ENCODE measurements at regions not wholly inside any gene's neighbourhood (a gene's known extent, or its start where the extent isn't known, plus 50 kb on each side); places are given as distances from the start of the nearest gene placed in this dataset.

GRCh38 chr19:31725051-31725450, 375.8 kb upstream of the TSHZ3 start:
- Histone ChIP-seq H3K36me3 (ENCODE audit: control insufficient read depth in 2 of 2, insufficient read depth in 2 of 2, low read length in 1 of 2) (no peaks in the 10 kb centered on the region), H3K27ac (ENCODE audit: low read depth in 2 of 2, low read length in 1 of 2) (no peak overlapping the region)
- 55 to 58% methylated on average over 3 of the region's 3 CpGs for WGBS, 2 donors

DNA sequence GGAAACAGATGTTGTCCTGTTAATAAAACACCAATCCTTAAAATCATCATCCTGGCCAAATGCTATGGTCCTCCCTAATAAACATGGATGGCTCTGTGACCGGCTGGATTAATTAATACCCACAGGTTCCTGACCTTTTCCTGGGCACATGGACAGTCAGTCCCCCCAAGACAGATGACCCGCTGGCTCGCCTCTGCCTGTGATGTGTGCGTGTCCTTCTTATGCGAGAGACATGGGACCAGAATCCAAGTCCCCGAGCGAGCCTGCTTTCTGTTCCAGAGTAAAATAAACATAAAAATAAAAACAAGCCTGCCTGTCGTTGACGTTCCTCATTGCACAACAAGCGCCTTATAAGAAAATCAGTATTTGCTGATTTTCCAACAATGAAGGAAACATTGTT, 378.3 kb upstream of the TSHZ3 start:
- no peaks in the 10 kb centered on the region for H3K27me3 ChIP-seq (ENCODE audit: control insufficient read depth in 1 of 2, insufficient read depth in 2 of 2, low read length in 2 of 2)
- H3K9me3 ChIP-seq (ENCODE audit: control insufficient read depth in 2 of 2, insufficient read depth in 1 of 2, low read depth in 1 of 2, low read length in 1 of 2) = peaks cover 2 to 4% of the 10 kb centered on the region in 2 donors
- H3K27ac ChIP-seq (ENCODE audit: low read depth in 2 of 2, low read length in 1 of 2) = no peak overlapping the region
- H3K4me3 ChIP-seq (ENCODE audit: low read depth in 1 of 2, low read length in 2 of 2) = no peak overlapping the region
- no peaks in the 10 kb centered on the region for H3K4me1 ChIP-seq (ENCODE audit: control insufficient read depth in 2 of 2, insufficient read depth in 2 of 2, low read length in 1 of 2)
- H3K36me3 ChIP-seq (ENCODE audit: control insufficient read depth in 2 of 2, insufficient read depth in 2 of 2, low read length in 1 of 2) = no peaks in the 10 kb centered on the region
- 84 to 91% methylated on average over 10 of the region's 10 CpGs for WGBS, 2 donors

More at GRCh38 chr19:31725051-31725450, 375.8 kb upstream of the TSHZ3 start:
- Histone ChIP-seq H3K9me3 (ENCODE audit: control insufficient read depth in 2 of 2, insufficient read depth in 1 of 2, low read depth in 1 of 2, low read length in 1 of 2) (peaks cover 2 to 4% of the 10 kb centered on the region in 2 donors), H3K4me1 (ENCODE audit: control insufficient read depth in 2 of 2, insufficient read depth in 2 of 2, low read length in 1 of 2) (no peaks in the 10 kb centered on the region), H3K4me3 (ENCODE audit: low read depth in 1 of 2, low read length in 2 of 2) (no peak overlapping the region), H3K27me3 (ENCODE audit: control insufficient read depth in 1 of 2, insufficient read depth in 2 of 2, low read length in 2 of 2) (no peaks in the 10 kb centered on the region)

GRCh38 chr19:31730270-31730669, 381.0 kb upstream of the TSHZ3 start:
- Histone ChIP-seq H3K27ac (ENCODE audit: low read depth in 2 of 2, low read length in 1 of 2) (no peak overlapping the region), H3K4me3 (ENCODE audit: low read depth in 1 of 2, low read length in 2 of 2) (no peak overlapping the region), H3K36me3 (ENCODE audit: control insufficient read depth in 2 of 2, insufficient read depth in 2 of 2, low read length in 1 of 2) (no peaks in the 10 kb centered on the region), H3K4me1 (ENCODE audit: control insufficient read depth in 2 of 2, insufficient read depth in 2 of 2, low read length in 1 of 2) (no peaks in the 10 kb centered on the region), H3K9me3 (ENCODE audit: control insufficient read depth in 2 of 2, insufficient read depth in 1 of 2, low read depth in 1 of 2, low read length in 1 of 2) (peaks cover 6% of the 10 kb centered on the region in 2 donors), H3K27me3 (ENCODE audit: control insufficient read depth in 1 of 2, insufficient read depth in 2 of 2, low read length in 2 of 2) (no peaks in the 10 kb centered on the region)
- 56 to 65% methylated on average over 2 of the region's 2 CpGs for WGBS, 2 donors

- Histone ChIP-seq H3K27ac (ENCODE audit: low read depth in 2 of 2, low read length in 1 of 2) (no peak overlapping the region), H3K4me1 (ENCODE audit: control insufficient read depth in 2 of 2, insufficient read depth in 2 of 2, low read length in 1 of 2) (no peaks in the 10 kb centered on the region), H3K27me3 (ENCODE audit: control insufficient read depth in 1 of 2, insufficient read depth in 2 of 2, low read length in 2 of 2) (no peaks in the 10 kb centered on the region), H3K36me3 (ENCODE audit: control insufficient read depth in 2 of 2, insufficient read depth in 2 of 2, low read length in 1 of 2) (no peaks in the 10 kb centered on the region), H3K4me3 (ENCODE audit: low read depth in 1 of 2, low read length in 2 of 2) (no peak overlapping the region), H3K9me3 (ENCODE audit: control insufficient read depth in 2 of 2, insufficient read depth in 1 of 2, low read depth in 1 of 2, low read length in 1 of 2) (peaks cover 2 to 9% of the 10 kb centered on the region in 2 donors)
- 86% methylated on average over 8 of the region's 8 CpGs for WGBS, 2 donors
Observed at GRCh38 chr19:31733591-31733990, 384.4 kb upstream of the TSHZ3 start.

DNA sequence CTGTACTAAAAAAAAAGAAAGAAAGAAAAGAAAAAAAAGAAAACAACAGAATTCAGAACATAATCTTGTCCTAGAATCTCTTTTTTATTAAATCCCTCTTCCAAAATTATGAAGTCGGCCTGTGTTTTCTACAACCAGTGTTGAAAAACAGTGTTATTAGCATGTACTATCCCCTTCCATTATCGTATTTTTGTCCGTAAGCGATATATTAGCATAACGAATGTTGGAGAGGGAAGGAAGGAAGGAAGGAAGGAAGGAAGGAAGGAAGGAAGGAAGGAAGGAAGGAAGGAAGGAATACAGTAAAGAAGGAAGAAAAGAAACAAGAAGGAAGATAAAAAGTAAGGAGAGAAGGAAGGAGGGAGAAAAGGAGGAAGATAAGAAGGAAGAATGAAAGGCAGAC, 393.0 kb upstream of the TSHZ3 start:
- Histone ChIP-seq H3K9me3 (ENCODE audit: control insufficient read depth in 2 of 2, insufficient read depth in 1 of 2, low read depth in 1 of 2, low read length in 1 of 2) (peaks cover 4 to 5% of the 10 kb centered on the region in 2 donors), H3K27ac (ENCODE audit: low read depth in 2 of 2, low read length in 1 of 2) (no peak overlapping the region), H3K36me3 (ENCODE audit: control insufficient read depth in 2 of 2, insufficient read depth in 2 of 2, low read length in 1 of 2) (no peaks in the 10 kb centered on the region), H3K27me3 (ENCODE audit: control insufficient read depth in 1 of 2, insufficient read depth in 2 of 2, low read length in 2 of 2) (no peaks in the 10 kb centered on the region), H3K4me1 (ENCODE audit: control insufficient read depth in 2 of 2, insufficient read depth in 2 of 2, low read length in 1 of 2) (no peaks in the 10 kb centered on the region), H3K4me3 (ENCODE audit: low read depth in 1 of 2, low read length in 2 of 2) (no peak overlapping the region)
- 87 to 93% methylated on average over 5 of the region's 5 CpGs for WGBS, 2 donors

DNA sequence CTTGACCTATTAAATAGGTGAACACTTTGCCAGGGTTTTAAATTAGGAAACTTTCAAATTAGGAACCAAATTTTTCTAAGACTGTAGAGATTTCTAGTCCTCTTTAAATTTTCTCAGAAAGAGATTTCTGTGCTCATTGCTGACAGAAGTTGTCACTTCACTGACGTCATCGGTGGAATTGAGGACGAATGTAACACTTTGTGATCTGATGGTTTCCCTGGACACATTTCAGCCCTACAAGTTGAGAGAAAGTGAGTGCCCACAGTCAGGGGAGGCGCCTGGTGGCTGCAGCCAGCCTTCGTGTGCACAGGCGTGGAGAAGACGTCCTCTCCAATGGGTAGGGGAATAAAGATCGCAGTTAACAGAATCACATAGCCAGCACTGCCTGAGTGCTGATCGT, 396.5 kb upstream of the TSHZ3 start:
- H3K27me3 ChIP-seq (ENCODE audit: control insufficient read depth in 1 of 2, insufficient read depth in 2 of 2, low read length in 2 of 2) = no peaks in the 10 kb centered on the region
- no peaks in the 10 kb centered on the region for H3K4me1 ChIP-seq (ENCODE audit: control insufficient read depth in 2 of 2, insufficient read depth in 2 of 2, low read length in 1 of 2)
- H3K4me3 ChIP-seq (ENCODE audit: low read depth in 1 of 2, low read length in 2 of 2) = no peak overlapping the region
- 77 to 85% methylated on average over 9 of the region's 9 CpGs for WGBS, 2 donors
- H3K9me3 ChIP-seq (ENCODE audit: control insufficient read depth in 2 of 2, insufficient read depth in 1 of 2, low read depth in 1 of 2, low read length in 1 of 2) = peaks cover 3 to 5% of the 10 kb centered on the region in 2 donors
- no peaks in the 10 kb centered on the region for H3K36me3 ChIP-seq (ENCODE audit: control insufficient read depth in 2 of 2, insufficient read depth in 2 of 2, low read length in 1 of 2)
- no peak overlapping the region for H3K27ac ChIP-seq (ENCODE audit: low read depth in 2 of 2, low read length in 1 of 2)

- Histone ChIP-seq H3K27ac (ENCODE audit: low read depth in 2 of 2, low read length in 1 of 2) (no peak overlapping the region), H3K36me3 (ENCODE audit: control insufficient read depth in 2 of 2, insufficient read depth in 2 of 2, low read length in 1 of 2) (no peaks in the 10 kb centered on the region), H3K9me3 (ENCODE audit: control insufficient read depth in 2 of 2, insufficient read depth in 1 of 2, low read depth in 1 of 2, low read length in 1 of 2) (peaks cover 3% of the 10 kb centered on the region in 2 donors), H3K4me3 (ENCODE audit: low read depth in 1 of 2, low read length in 2 of 2) (no peak overlapping the region), H3K27me3 (ENCODE audit: control insufficient read depth in 1 of 2, insufficient read depth in 2 of 2, low read length in 2 of 2) (no peaks in the 10 kb centered on the region), H3K4me1 (ENCODE audit: control insufficient read depth in 2 of 2, insufficient read depth in 2 of 2, low read length in 1 of 2) (no peaks in the 10 kb centered on the region)
- WGBS, 2 donors = 58 to 66% methylated on average over 8 of the region's 8 CpGs
Observed at GRCh38 chr19:31749231-31749630, 400.0 kb upstream of the TSHZ3 start.

GRCh38 chr19:31759359-31759758, 410.1 kb upstream of the TSHZ3 start:
- Histone ChIP-seq H3K4me1 (ENCODE audit: control insufficient read depth in 2 of 2, insufficient read depth in 2 of 2, low read length in 1 of 2) (no peaks in the 10 kb centered on the region), H3K36me3 (ENCODE audit: control insufficient read depth in 2 of 2, insufficient read depth in 2 of 2, low read length in 1 of 2) (no peaks in the 10 kb centered on the region), H3K9me3 (ENCODE audit: control insufficient read depth in 2 of 2, insufficient read depth in 1 of 2, low read depth in 1 of 2, low read length in 1 of 2) (peaks cover 0 to 8% of the 10 kb centered on the region in 2 donors), H3K27me3 (ENCODE audit: control insufficient read depth in 1 of 2, insufficient read depth in 2 of 2, low read length in 2 of 2) (no peaks in the 10 kb centered on the region), H3K4me3 (ENCODE audit: low read depth in 1 of 2, low read length in 2 of 2) (no peak overlapping the region), H3K27ac (ENCODE audit: low read depth in 2 of 2, low read length in 1 of 2) (no peak overlapping the region)
- WGBS, 2 donors = 84 to 87% methylated on average over 4 of the region's 4 CpGs

DNA sequence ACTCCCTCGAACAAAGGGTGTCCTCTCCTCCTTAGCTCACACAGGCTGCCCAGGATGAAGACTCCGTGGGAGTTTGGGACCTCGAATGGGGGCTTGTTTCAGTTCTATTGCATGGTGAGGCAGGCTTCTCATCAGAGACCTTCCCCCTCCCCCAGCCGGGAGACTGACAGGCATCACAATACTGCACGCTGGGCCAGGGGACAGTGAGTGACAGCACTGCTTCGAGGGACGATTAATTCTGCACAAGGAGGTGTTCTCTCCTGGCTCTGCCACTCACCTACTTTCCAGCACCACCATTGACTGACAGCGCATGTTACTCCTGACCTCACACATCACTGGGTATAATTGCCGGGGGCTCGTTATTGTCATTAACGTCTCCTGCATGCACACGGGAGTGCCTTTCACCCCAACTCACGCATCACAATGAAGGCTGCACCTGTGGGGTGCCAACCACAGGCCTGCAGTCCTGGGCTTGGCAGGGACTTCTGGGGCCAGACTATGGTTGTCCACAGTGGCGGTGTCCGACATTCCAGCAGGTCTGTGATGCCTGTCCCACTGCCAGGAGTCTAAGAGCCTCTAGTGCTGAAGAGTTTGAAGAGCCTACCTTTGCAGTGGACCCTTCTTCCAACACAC, 412.2 kb upstream of the TSHZ3 start:
- Histone ChIP-seq H3K4me3 (ENCODE audit: low read depth in 1 of 2, low read length in 2 of 2) (no peak overlapping the region), H3K4me1 (ENCODE audit: control insufficient read depth in 2 of 2, insufficient read depth in 2 of 2, low read length in 1 of 2) (no peaks in the 10 kb centered on the region), H3K36me3 (ENCODE audit: control insufficient read depth in 2 of 2, insufficient read depth in 2 of 2, low read length in 1 of 2) (no peaks in the 10 kb centered on the region), H3K9me3 (ENCODE audit: control insufficient read depth in 2 of 2, insufficient read depth in 1 of 2, low read depth in 1 of 2, low read length in 1 of 2) (peaks cover 0 to 8% of the 10 kb centered on the region in 2 donors), H3K27ac (ENCODE audit: low read depth in 2 of 2, low read length in 1 of 2) (no peak overlapping the region), H3K27me3 (ENCODE audit: control insufficient read depth in 1 of 2, insufficient read depth in 2 of 2, low read length in 2 of 2) (no peaks in the 10 kb centered on the region)
- 68 to 71% methylated on average over 15 of the region's 15 CpGs for WGBS, 2 donors

DNA sequence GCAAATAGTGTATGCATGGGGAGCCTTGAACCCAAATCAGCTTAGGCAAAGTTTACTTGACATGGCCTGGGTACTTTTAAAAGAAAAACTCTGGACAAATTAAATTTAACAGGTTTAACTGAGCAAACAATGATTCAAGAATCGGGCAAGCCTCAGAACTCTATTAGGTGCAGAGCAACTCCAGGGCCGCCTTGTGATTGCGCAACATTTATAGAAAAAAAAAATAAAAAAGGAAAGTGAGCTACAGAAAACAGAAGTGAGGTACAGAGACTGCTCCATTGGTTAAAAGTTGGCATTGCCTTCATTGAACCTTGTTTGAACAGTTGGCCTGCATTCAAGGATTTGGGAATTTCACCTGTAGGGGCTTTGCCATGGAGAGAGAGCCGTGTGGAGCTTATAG, 421.0 kb upstream of the TSHZ3 start:
- 53 to 58% methylated on average over 4 of the region's 4 CpGs for WGBS, 2 donors
- H3K9me3 ChIP-seq (ENCODE audit: control insufficient read depth in 2 of 2, insufficient read depth in 1 of 2, low read depth in 1 of 2, low read length in 1 of 2) = no peaks in the 10 kb centered on the region
- H3K36me3 ChIP-seq (ENCODE audit: control insufficient read depth in 2 of 2, insufficient read depth in 2 of 2, low read length in 1 of 2) = no peaks in the 10 kb centered on the region

More for the DNA sequence above, 421.0 kb upstream of the TSHZ3 start:
- Histone ChIP-seq H3K4me1 (ENCODE audit: control insufficient read depth in 2 of 2, insufficient read depth in 2 of 2, low read length in 1 of 2) (no peaks in the 10 kb centered on the region), H3K4me3 (ENCODE audit: low read depth in 1 of 2, low read length in 2 of 2) (no peak overlapping the region), H3K27ac (ENCODE audit: low read depth in 2 of 2, low read length in 1 of 2) (no peak overlapping the region), H3K27me3 (ENCODE audit: control insufficient read depth in 1 of 2, insufficient read depth in 2 of 2, low read length in 2 of 2) (no peaks in the 10 kb centered on the region)
